Astrocyte (in vitro differentiated cells and primary cell): ENCODE measurements at regions not wholly inside any gene's neighbourhood (a gene's known extent, or its start where the extent isn't known, plus 50 kb on each side); places are given as distances from the start of the nearest gene placed in this dataset.

ENCODE experiments used
- CTCF ChIP-seq: IDR thresholded peaks from 2 replicates; pipeline ENCODE4 v1.5.1; 2011; ENCODE audit warnings: low read depth, mild to moderate bottlenecking, inconsistent platforms, low read length, moderate library complexity; ENCODE audit not compliant: insufficient read depth
- EZH2 ChIP-seq: IDR thresholded peaks from 2 replicates; pipeline ENCODE4 v1.6.1; 2012; ENCODE audit warnings: mild to moderate bottlenecking, low read length, inconsistent platforms; ENCODE audit not compliant: insufficient read depth

DNA sequence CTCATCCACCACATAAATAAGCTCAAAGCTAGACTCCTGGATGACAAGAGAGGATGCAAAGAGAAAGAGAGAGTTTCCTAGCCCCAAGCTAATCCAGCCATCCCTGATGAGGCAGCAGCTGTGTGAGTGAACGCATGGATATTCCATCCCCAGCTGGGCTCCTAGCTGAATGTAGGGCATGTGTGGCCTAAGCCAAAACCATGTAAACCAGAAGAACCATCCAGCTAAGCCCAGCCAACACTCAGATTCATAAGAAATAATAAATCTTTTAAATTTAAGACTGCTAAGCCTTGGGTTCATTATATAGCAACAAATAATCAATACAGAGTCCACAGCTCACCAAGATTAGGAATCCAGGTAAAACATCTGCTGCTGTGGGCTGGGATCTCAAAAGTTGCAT, 94.3 kb downstream of the TNFAIP2 start:
- TF ChIP-seq CTCF (no peak), EZH2 (no peak)
